Testis (tissue), 2 donors: ENCODE measurements at regions not wholly inside any gene's neighbourhood (a gene's known extent, or its start where the extent isn't known, plus 50 kb on each side); places are given as distances from the start of the nearest gene placed in this dataset.

ENCODE experiments used
- DNase-seq: peaks from one replicate; pipeline ENCODE4 v3.0.0-alpha.2; 2019
- H3K27ac ChIP-seq, 2 donors: fragments of 200-600 bp; sonication (generic); one replicate each; pipeline ENCODE4 v1.5.1; 2019
- H3K27me3 ChIP-seq: fragments of 200-600 bp; sonication (generic); one replicate; pipeline ENCODE4 v1.5.1; 2019
- H3K36me3 ChIP-seq: fragments of 200-600 bp; sonication (generic); one replicate; pipeline ENCODE4 v1.5.1; 2017; ENCODE audit warnings: low read depth; ENCODE audit errors: missing control alignments
- H3K4me1 ChIP-seq: fragments of 200-600 bp; sonication (generic); one replicate; pipeline ENCODE4 v1.5.1; 2019
- H3K4me3 ChIP-seq, 2 donors: fragments of 200-600 bp; sonication (generic); one replicate each; pipeline ENCODE4 v1.5.1; 2017 to 2019
- H3K9me3 ChIP-seq: fragments of 200-600 bp; sonication (generic); one replicate; pipeline ENCODE4 v1.5.1; 2017
- CTCF ChIP-seq, 3 experiments: fragments of 450-650 bp in 2 of 3; fragments of 200-600 bp in 1 of 3; sonication (generic) in 1 of 3; IDR thresholded peaks; one replicate each; pipeline ENCODE4 v1.5.1; 2016 to 2019; ENCODE audit warnings: antibody characterized with exemption in 3 of 3, mild to moderate bottlenecking in 2 of 3, moderate library complexity in 1 of 3
- POLR2A ChIP-seq: fragments of 450-650 bp; IDR thresholded peaks from one replicate; pipeline ENCODE4 v1.6.1; 2017; ENCODE audit warnings: antibody characterized with exemption, mild to moderate bottlenecking, moderate library complexity
- WGBS, 2 donors: methylation state at CpG; one replicate each; pipeline ENCODE4 v1.1.5; 2018; 5-methylcytosine and 5-hydroxymethylcytosine counted together
- intact Hi-C: fragments of 100-400 bp; cut with DNase I; formaldehyde crosslinking; loops from one replicate; pipeline ENCODE4 v1.15.1; 2023; ENCODE audit warnings: low total_unique reads

- Histone ChIP-seq H3K4me1 (no peaks in the 10 kb centered on the region), H3K4me3 (no peak overlapping the region), H3K9me3 (no peaks in the 10 kb centered on the region), H3K27ac (no peak overlapping the region), H3K36me3 (no peaks in the 10 kb centered on the region), H3K27me3 (no peaks in the 10 kb centered on the region)
- intact Hi-C loops: no loop called here
- 69 to 96% methylated on average over 6 of the region's 6 CpGs for WGBS, 2 donors
- DNase-seq: no peak
- TF ChIP-seq CTCF (IDR thresholded peaks at IDR 0.05) (no peak), POLR2A (no peak)
Observed at GRCh38 chr12:93134175-93134890, 205.2 kb upstream of the EEA1 start.

- Histone ChIP-seq H3K9me3 (no peaks in the 10 kb centered on the region), H3K36me3 (no peaks in the 10 kb centered on the region), H3K27me3 (no peaks in the 10 kb centered on the region), H3K27ac (no peak overlapping the region), H3K4me3 (no peak overlapping the region), H3K4me1 (no peaks in the 10 kb centered on the region)
- no peak for DNase-seq
- 90 to 91% methylated on average over 3 of the region's 3 CpGs for WGBS, 2 donors
- TF ChIP-seq CTCF (IDR thresholded peaks at IDR 0.05) (no peak), POLR2A (no peak)
- intact Hi-C loops: no loop called here
Observed at GRCh38 chr12:93134893-93135285, 205.8 kb upstream of the EEA1 start.

- 79 to 85% methylated on average over 6 of the region's 6 CpGs for WGBS, 2 donors
- H3K27me3 ChIP-seq: no peaks in the 10 kb centered on the region
- DNase-seq: no peak
- H3K36me3 ChIP-seq: no peaks in the 10 kb centered on the region
- TF ChIP-seq CTCF (IDR thresholded peaks at IDR 0.05) (no peak), POLR2A (no peak)
- no peak overlapping the region for H3K4me3 ChIP-seq
- no peaks in the 10 kb centered on the region for H3K9me3 ChIP-seq
- H3K27ac ChIP-seq: no peak overlapping the region
- intact Hi-C loops: no loop called here
- H3K4me1 ChIP-seq: no peaks in the 10 kb centered on the region
Observed at GRCh38 chr12:93135286-93136239, 206.5 kb upstream of the EEA1 start.

GRCh38 chr12:93136253-93137055 lies 207.4 kb upstream of the EEA1 start:
- Histone ChIP-seq H3K27ac (no peak overlapping the region), H3K27me3 (no peaks in the 10 kb centered on the region), H3K36me3 (no peaks in the 10 kb centered on the region), H3K4me1 (no peaks in the 10 kb centered on the region), H3K4me3 (no peak overlapping the region), H3K9me3 (no peaks in the 10 kb centered on the region)
- DNase-seq: no peak
- intact Hi-C loops: no loop called here
- 87 to 93% methylated on average over 6 of the region's 6 CpGs for WGBS, 2 donors
- TF ChIP-seq POLR2A (no peak), CTCF (IDR thresholded peaks at IDR 0.05) (no peak)
